NCI-H2227 (cell line): ENCODE measurements at regions not wholly inside any gene's neighbourhood (a gene's known extent, or its start where the extent isn't known, plus 50 kb on each side); places are given as distances from the start of the nearest gene placed in this dataset.

Experiments
- DNase-seq: peaks from one replicate; lab custom pipeline; 2025; ENCODE audit not compliant: unreplicated experiment; lab: John Stamatoyannopoulos, UW

- DNase-seq = no peak
These were observed 187.6 kb upstream of the HAND2 start for GRCh38 chr4:173717581-173717980.

- no peak for DNase-seq
These were observed 184.4 kb upstream of the HAND2 start for GRCh38 chr4:173714456-173714855.

DNA sequence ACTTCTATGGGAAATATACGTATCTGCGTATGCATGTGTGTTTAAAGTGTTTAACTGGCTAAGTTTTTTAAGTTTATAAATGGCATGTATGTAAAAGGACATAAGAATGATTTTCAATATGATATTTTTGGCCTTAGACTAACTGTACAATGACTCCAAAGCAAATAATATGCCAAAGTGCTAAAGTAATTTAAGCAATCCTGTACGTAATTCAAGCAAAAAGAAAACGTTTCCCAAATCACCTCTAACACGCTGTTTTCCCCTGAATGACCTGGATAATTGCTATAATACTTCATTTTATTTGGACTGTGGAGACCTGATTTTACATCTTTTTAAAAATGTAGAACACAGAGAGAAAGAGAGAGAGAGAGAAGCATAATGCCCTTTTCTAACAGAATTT is 183.0 kb upstream of the HAND2 start:
- DNase-seq = no peak

- DNase-seq = no peak
These were observed 177.8 kb upstream of the HAND2 start for GRCh38 chr4:173707658-173708419.

GRCh38 chr4:173704201-173704600 is 174.2 kb upstream of the HAND2 start:
- no peak for DNase-seq

- no peak for DNase-seq
These were observed 173.0 kb upstream of the HAND2 start for GRCh38 chr4:173703021-173703420.

GRCh38 chr4:173700650-173701049 is 170.6 kb upstream of the HAND2 start:
- no peak for DNase-seq

DNA sequence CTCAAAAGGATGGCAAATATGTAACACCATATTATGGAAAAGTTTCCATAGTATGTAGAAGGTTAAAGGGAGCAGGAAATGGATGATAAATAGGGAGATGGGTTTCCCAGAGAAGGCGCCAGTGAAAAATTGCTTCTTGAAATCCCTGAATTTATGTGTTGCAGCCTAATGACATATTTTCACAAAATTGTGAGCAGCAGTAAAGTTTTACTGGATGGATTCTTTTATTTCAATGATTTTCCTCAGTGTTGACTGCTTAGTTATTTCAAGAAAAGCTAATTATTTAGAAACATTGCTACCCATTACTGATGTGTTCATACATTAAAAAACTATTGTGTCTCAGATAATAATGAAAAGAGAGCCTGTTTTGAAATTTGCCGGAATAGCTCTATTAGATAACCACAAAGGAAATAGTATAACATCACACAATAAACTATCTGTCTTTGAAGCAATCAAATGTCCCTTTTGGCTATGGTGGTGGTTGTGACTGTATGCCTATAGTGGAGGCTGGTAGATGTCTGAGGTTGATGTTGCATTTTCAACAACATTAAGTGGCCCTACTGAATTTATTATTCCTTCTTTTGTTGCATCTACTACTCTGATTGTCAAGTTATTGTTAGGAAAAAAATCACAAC is 169.9 kb upstream of the HAND2 start:
- no peak for DNase-seq

DNA sequence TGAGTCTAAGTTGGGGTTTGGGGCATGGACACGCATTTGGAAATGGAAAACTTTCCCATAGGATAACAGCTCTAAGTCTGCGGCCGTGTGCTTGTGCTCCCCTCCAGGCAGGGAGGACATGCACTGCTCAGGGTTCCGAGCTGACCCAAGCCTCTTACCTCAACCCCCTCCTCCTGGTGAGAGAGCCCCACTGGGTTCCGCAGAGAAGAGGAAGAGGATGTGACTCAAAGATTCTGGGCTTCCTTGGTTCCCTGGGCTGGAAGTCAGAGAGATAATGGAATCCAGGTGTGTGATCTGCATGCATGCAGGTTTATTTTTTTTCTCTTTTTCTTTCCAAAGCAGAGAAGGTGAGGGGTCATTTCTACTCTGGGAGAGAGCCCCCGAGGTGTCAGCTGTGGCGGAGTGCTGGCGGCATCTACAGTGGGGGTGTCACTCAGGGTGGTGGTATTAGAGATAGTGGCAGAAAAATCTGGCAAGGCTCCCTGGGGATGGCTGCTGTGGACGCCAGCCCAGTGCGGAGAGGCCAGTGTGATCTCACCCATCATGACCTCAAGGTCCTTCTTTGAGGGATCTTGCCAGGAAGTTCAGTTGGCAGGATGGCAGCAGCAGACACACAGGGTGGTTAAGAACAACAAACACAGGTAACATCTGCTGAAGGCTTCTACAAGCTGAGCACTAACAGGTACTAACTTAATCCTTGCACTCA is 168.7 kb upstream of the HAND2 start:
- no peak for DNase-seq

DNA sequence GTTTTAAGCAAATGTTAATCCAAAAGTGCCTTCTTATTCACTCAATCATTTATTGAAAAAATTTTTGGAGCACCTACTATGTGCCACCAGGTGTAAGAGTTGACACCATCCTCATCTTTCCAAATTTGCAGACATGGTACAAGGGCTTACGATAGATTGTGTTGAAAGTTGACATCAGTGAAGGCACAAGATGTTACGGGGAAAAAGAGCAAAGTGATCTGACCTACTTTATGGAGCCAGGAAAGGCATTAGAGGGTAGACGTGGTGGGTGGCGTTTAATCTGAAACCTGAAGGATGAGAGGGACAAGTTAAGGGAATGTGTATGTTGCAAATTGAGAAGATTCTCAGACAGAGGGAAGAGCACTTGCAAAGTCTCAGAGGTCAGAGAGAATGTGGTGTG is 167.8 kb upstream of the HAND2 start:
- no peak for DNase-seq

DNA sequence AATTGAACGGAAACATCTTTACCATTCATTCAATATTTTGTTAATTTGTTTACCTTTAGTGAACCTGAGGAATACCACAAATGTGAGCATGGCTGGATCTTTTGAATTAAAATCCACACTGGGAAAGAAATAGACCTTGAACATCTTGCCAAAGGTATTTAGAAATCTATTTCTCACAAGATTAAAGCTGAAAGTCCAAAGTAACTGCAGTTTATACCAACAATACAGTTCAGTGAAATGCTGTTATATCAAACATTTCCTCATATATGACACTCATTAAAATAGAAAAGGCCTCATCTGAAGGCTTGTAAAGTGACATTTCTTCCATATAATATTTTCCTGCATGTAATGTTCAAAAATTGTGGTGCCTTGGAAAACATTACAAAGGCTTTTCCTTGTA is 166.5 kb upstream of the HAND2 start:
- DNase-seq = no peak

- DNase-seq = no peak
These were observed 166.0 kb upstream of the HAND2 start for GRCh38 chr4:173696011-173696410.

DNA sequence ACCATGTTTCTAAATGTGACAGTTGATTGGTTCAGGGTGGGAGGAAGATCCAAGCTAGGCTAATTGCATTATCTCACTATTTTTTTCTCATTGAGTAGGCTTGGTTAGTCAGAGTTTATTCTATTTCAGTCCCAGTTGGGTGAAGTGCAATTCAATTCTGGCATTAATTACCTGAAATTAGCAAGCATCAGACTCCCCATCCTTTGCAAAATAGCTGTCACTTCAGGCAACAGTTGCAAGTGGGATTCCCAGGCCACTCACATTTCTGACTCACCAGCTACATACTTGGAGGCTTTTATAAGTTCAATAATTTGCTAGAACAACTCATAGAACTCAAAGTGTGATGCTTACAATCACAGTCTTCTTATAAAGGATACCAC is 155.8 kb upstream of the HAND2 start:
- no peak for DNase-seq

DNA sequence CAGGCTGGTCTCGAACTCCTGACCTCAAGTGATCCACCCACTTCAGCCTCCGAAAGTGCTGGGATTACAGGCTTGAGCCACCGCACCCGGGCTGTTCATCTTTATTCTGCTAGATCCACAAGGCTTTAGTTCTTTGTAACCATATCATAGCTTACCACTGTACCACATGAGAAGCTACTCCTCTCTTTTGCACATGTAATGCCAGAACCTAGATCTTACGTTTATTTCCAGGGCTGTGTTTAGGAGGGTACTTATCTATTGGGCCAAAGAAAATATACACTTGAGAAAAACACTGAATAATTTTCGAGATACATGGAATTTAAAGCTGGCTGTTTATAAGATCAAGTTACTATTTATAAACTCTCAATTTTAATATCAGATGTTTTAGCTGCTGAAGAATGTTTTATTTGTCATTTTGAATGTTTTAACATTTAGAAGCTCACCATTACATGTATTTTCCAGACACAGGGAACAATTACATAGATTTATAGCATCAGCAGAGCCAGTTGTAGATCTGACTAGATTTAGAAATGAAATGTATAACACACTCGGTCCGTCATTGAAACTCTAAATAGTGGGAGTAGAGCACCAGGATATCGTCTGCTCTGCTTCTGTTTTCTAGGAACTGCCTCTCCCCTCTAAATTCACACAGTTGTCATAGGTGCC is 155.3 kb upstream of the HAND2 start:
- no peak for DNase-seq

DNA sequence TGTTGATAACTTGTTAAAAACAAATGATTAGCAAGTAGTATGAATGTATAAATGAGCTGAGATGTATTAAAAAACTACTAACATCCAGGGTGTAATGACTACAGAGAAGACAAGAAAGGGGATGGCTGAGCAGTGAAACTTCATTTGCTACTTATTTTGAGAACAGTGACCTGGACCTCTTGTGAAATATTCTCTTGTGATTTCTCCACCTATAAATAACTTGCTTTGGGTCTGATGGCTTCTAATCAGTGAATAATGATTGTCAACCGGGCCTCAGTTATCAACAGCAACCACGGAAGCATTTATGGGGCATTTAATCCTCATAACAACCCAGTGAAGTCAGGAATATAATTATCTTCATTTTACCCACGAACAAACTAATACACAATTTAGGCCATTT is 154.2 kb upstream of the HAND2 start:
- DNase-seq = no peak

- DNase-seq = no peak
These were observed 152.6 kb upstream of the HAND2 start for GRCh38 chr4:173682609-173683008.

- DNase-seq = no peak
These were observed 150.2 kb upstream of the HAND2 start for GRCh38 chr4:173680278-173680677.

DNA sequence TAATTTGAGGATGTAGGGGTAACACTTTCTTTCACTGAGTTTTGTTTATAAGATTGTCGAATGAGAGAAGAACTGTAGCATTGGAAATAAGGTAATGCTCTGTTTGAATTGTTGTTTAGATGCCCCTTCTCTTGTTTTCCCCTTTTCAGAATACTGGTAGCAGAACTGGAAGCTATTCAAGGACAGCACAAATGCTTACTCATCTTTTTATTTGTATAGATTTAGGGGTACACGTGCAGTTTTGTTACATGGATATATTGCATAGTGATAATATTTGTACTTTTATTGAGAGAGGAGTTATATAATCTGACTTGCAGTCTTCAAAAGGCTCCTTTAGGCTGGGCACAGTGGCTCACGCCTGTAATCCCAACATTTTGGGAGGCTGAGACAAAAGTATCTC is 145.4 kb upstream of the HAND2 start:
- no peak for DNase-seq

- DNase-seq = no peak
These were observed 139.6 kb upstream of the HAND2 start for GRCh38 chr4:173669460-173670179.

- no peak for DNase-seq
These were observed 131.0 kb upstream of the HAND2 start for GRCh38 chr4:173661001-173661400.

- no peak for DNase-seq
These were observed 126.9 kb upstream of the HAND2 start for GRCh38 chr4:173656898-173657297.
